ENCODE measurements at regions not wholly inside any gene's neighbourhood (a gene's known extent, or its start where the extent isn't known, plus 50 kb on each side); places are given as distances from the start of the nearest gene placed in this dataset.

- no peaks in the 10 kb centered on the region for H3K36me3 ChIP-seq (replicated peaks in 1 of 2; ENCODE audit: control extremely low read depth in 1 of 2, control insufficient read depth in 1 of 2, extremely low read depth in 1 of 2, insufficient read depth in 2 of 2, low read length in 1 of 2)
- WGBS (ENCODE audit: insufficient coverage): no CpG with 5 or more reads among the region's 1 CpG
- TF ChIP-seq CTCF (IDR thresholded peaks at IDR 0.05) (no peak), EZH2 (IDR thresholded peaks at IDR 0.05; ENCODE audit: borderline replicate concordance, insufficient read depth, low read depth, low read length, poor library complexity, severe bottlenecking) (no peak)
- no peaks in the 10 kb centered on the region for H4K20me1 ChIP-seq (ENCODE audit: control insufficient read depth, insufficient read depth, low read length, poor library complexity, severe bottlenecking)
- intact Hi-C loops (cut with micrococcal nuclease): no loop called here
- no peaks in the 10 kb centered on the region for H3K4me1 ChIP-seq (ENCODE audit: control insufficient read depth in 2 of 2, insufficient read depth in 2 of 2, low read length in 2 of 2)
- H3K4me3 ChIP-seq (ENCODE audit: control extremely low read depth in 1 of 5, extremely low read depth in 1 of 5, insufficient read depth in 1 of 5, low read depth in 2 of 5, low read length in 4 of 5): no peak overlapping the region
- Mint-ChIP-seq H3K27ac (no peak overlapping the region), H3K9me3 (ENCODE audit: insufficient read depth) (no peaks in the 10 kb centered on the region), H3K4me1 (no peaks in the 10 kb centered on the region), H3K4me3 (no peak overlapping the region), H3K27me3 (no peaks in the 10 kb centered on the region)
- no peaks in the 10 kb centered on the region for H3K27me3 ChIP-seq (replicated peaks in 1 of 4; ENCODE audit: control extremely low read depth in 1 of 4, control insufficient read depth in 3 of 4, insufficient read depth in 4 of 4, low read length in 3 of 4)
- no peak overlapping the region for H3K27ac ChIP-seq (ENCODE audit: low read length in 2 of 2)
- ATAC-seq (ENCODE audit: low read depth) (no peak), DNase-seq (no peak)
- H3K4me2 ChIP-seq (replicated peaks; ENCODE audit: low read depth, low read length, poor library complexity, severe bottlenecking): no peak overlapping the region
- no peaks in the 10 kb centered on the region for H3K79me2 ChIP-seq (ENCODE audit: control insufficient read depth, insufficient read depth, low read length)
- ChIA-PET CTCF (no interaction called here), POLR2A (no interaction called here)
- H3K9ac ChIP-seq (ENCODE audit: low read length): no peak overlapping the region
- no peak overlapping the region for H2AFZ ChIP-seq (ENCODE audit: insufficient read depth, low read depth, low read length, poor library complexity, severe bottlenecking)
- peaks cover 0 to 2% (median 0%) of the 10 kb centered on the region in 3 donors for H3K9me3 ChIP-seq (ENCODE audit: control extremely low read depth in 1 of 3, control insufficient read depth in 2 of 3, insufficient read depth in 1 of 3, low read length in 2 of 3)
These were observed 378.8 kb upstream of the ETAA1 start for GRCh38 chr2:67018301-67018700.

- Mint-ChIP-seq H3K27ac (no peak overlapping the region), H3K4me1 (no peaks in the 10 kb centered on the region), H3K4me3 (no peak overlapping the region), H3K9me3 (ENCODE audit: insufficient read depth) (no peaks in the 10 kb centered on the region), H3K27me3 (no peaks in the 10 kb centered on the region)
- ChIA-PET CTCF (no interaction called here), POLR2A (no interaction called here)
- no peak overlapping the region for H2AFZ ChIP-seq (ENCODE audit: insufficient read depth, low read depth, low read length, poor library complexity, severe bottlenecking)
- H3K27me3 ChIP-seq (replicated peaks in 1 of 4; ENCODE audit: control extremely low read depth in 1 of 4, control insufficient read depth in 3 of 4, insufficient read depth in 4 of 4, low read length in 3 of 4): no peaks in the 10 kb centered on the region
- no CpG with 5 or more reads among the region's 2 CpGs for WGBS (ENCODE audit: insufficient coverage)
- DNase-seq (no peak), ATAC-seq (ENCODE audit: low read depth) (no peak)
- intact Hi-C loops (cut with micrococcal nuclease): no loop called here
- no peak overlapping the region for H3K9ac ChIP-seq (ENCODE audit: low read length)
- no peak overlapping the region for H3K4me2 ChIP-seq (replicated peaks; ENCODE audit: low read depth, low read length, poor library complexity, severe bottlenecking)
- H3K9me3 ChIP-seq (ENCODE audit: control extremely low read depth in 1 of 3, control insufficient read depth in 2 of 3, insufficient read depth in 1 of 3, low read length in 2 of 3): no peaks in the 10 kb centered on the region
- no peak overlapping the region for H3K4me3 ChIP-seq (ENCODE audit: control extremely low read depth in 1 of 5, extremely low read depth in 1 of 5, insufficient read depth in 1 of 5, low read depth in 2 of 5, low read length in 4 of 5)
- no peaks in the 10 kb centered on the region for H3K36me3 ChIP-seq (replicated peaks in 1 of 2; ENCODE audit: control extremely low read depth in 1 of 2, control insufficient read depth in 1 of 2, extremely low read depth in 1 of 2, insufficient read depth in 2 of 2, low read length in 1 of 2)
- H3K79me2 ChIP-seq (ENCODE audit: control insufficient read depth, insufficient read depth, low read length): no peaks in the 10 kb centered on the region
- H4K20me1 ChIP-seq (ENCODE audit: control insufficient read depth, insufficient read depth, low read length, poor library complexity, severe bottlenecking): no peaks in the 10 kb centered on the region
- TF ChIP-seq CTCF (IDR thresholded peaks at IDR 0.05) (no peak), EZH2 (IDR thresholded peaks at IDR 0.05; ENCODE audit: borderline replicate concordance, insufficient read depth, low read depth, low read length, poor library complexity, severe bottlenecking) (no peak)
- no peaks in the 10 kb centered on the region for H3K4me1 ChIP-seq (ENCODE audit: control insufficient read depth in 2 of 2, insufficient read depth in 2 of 2, low read length in 2 of 2)
- H3K27ac ChIP-seq (ENCODE audit: low read length in 2 of 2): no peak overlapping the region
These were observed 365.1 kb upstream of the ETAA1 start for GRCh38 chr2:67032076-67032475.
